ENCODE measurements at regions not wholly inside any gene's neighbourhood (a gene's known extent, or its start where the extent isn't known, plus 50 kb on each side); places are given as distances from the start of the nearest gene placed in this dataset.

DNA sequence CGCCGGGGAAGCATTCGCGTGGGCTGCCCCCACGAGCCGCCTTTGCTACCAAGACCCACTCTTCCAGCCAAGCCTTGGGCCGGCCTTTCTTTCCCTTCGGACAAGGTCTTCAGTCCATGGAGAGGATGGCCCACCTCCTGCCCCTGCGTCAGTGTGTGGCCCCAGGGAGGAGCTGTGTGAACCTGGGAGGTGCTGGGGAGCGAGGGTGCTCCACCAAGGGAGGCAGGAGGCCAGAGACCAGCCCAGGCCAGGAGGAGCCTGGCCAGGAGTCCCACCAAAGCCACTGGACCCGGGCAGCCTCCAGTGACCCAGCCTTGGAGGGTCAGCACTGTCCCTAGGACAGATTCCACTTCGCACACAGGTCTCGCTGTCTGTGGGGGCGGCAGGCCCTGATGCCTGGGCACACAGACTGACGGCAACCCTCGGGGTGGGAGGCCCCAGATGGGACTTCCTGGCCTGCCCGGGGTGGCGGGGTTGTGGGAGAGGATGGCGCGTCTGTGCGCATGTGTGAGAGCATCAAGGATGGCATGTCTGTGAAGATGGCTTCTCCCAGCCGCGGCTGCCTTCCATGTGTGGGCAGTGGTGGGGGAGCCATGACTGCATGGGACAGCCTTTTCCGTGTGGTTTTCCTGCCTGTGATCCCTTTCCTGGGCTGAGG lies 113.3 kb upstream of the LPCAT1 start:
- ChIA-PET SMC1A (ENCODE audit: uncharacterized antibody, unreplicated experiment) (no interaction called here), CTCF (no interaction called here), RAD21 (ENCODE audit: unreplicated experiment) (no interaction called here), POLR2A (no interaction called here)
- Histone ChIP-seq H3K27me3 (replicated peaks in 1 of 2; ENCODE audit: control insufficient read depth in 2 of 2, insufficient read depth in 2 of 2, low read length in 1 of 2) (no peaks in the 10 kb centered on the region; a peak in 1 of 4 replicates), H3K4me2 (ENCODE audit: control insufficient read depth, insufficient read depth) (no peak overlapping the region), H3K9ac (ENCODE audit: control insufficient read depth, insufficient read depth, low read length) (no peak overlapping the region), H2AFZ (ENCODE audit: control insufficient read depth, low read depth, low read length) (no peak overlapping the region), H3K27ac (ENCODE audit: control insufficient read depth, insufficient read depth) (no peak overlapping the region), H3K9me3 (replicated peaks; ENCODE audit: control insufficient read depth, insufficient read depth, low read length) (no peaks in the 10 kb centered on the region), H4K20me1 (ENCODE audit: control insufficient read depth, insufficient read depth) (no peaks in the 10 kb centered on the region), H3K36me3 (ENCODE audit: control insufficient read depth in 2 of 2, insufficient read depth in 2 of 2, low read length in 1 of 2) (no peaks in the 10 kb centered on the region), H3K4me1 (ENCODE audit: control insufficient read depth, insufficient read depth, low read length) (peaks cover 5% of the 10 kb centered on the region), H3K79me2 (ENCODE audit: control insufficient read depth, insufficient read depth, low read length) (peaks cover 1% of the 10 kb centered on the region; the same call in 1 of the 2 replicates), H3K4me3 (no peak overlapping the region)
- FAIRE-seq (no peak), DNase-seq (ENCODE audit: low read depth, low spot score) (no peak), ATAC-seq (no peak)
- in situ Hi-C loops (cut with MboI) (no loop called here), intact Hi-C loops (cut with micrococcal nuclease; ENCODE audit: unreplicated experiment) (no loop called here)
- no TSS peak for BruUV-seq (replicated peaks)
- WGBS (ENCODE audit: insufficient coverage, insufficient replicate concordance, low lambda C conversion rate, missing lambda C conversion rate), result 74% methylated on average over 20 of the region's 24 CpGs
- TF ChIP-seq, protein P1, sequence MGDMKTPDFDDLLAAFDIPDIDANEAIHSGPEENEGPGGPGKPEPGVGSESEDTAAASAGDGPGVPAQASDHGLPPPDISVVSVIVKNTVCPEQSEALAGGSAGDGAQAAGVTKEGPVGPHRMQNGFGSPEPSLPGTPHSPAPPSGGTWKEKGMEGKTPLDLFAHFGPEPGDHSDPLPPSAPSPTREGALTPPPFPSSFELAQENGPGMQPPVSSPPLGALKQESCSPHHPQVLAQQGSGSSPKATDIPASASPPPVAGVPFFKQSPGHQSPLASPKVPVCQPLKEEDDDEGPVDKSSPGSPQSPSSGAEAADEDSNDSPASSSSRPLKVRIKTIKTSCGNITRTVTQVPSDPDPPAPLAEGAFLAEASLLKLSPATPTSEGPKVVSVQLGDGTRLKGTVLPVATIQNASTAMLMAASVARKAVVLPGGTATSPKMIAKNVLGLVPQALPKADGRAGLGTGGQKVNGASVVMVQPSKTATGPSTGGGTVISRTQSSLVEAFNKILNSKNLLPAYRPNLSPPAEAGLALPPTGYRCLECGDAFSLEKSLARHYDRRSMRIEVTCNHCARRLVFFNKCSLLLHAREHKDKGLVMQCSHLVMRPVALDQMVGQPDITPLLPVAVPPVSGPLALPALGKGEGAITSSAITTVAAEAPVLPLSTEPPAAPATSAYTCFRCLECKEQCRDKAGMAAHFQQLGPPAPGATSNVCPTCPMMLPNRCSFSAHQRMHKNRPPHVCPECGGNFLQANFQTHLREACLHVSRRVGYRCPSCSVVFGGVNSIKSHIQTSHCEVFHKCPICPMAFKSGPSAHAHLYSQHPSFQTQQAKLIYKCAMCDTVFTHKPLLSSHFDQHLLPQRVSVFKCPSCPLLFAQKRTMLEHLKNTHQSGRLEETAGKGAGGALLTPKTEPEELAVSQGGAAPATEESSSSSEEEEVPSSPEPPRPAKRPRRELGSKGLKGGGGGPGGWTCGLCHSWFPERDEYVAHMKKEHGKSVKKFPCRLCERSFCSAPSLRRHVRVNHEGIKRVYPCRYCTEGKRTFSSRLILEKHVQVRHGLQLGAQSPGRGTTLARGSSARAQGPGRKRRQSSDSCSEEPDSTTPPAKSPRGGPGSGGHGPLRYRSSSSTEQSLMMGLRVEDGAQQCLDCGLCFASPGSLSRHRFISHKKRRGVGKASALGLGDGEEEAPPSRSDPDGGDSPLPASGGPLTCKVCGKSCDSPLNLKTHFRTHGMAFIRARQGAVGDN (IDR thresholded peaks at IDR 0.05), result no peak
- TF ChIP-seq CHD4 (IDR thresholded peaks at IDR 0.05) (no peak), SMAD1 (IDR thresholded peaks at IDR 0.05; ENCODE audit: low read depth, partially characterized antibody) (no peak), EZH2 (IDR thresholded peaks at IDR 0.05; ENCODE audit: borderline replicate concordance, control insufficient read depth, low read depth, low read length) (no peak), ZNF592 (IDR thresholded peaks at IDR 0.05) (no peak), DPF2 (IDR thresholded peaks at IDR 0.05) (no peak), STAT3 (IDR thresholded peaks at IDR 0.05; ENCODE audit: low read depth, low read length) (no peak), KLF5 (IDR thresholded peaks at IDR 0.05; ENCODE audit: partially characterized antibody) (no peak), MYB (IDR thresholded peaks at IDR 0.05; ENCODE audit: borderline replicate concordance, low read depth, low read length) (no peak), BACH1 (IDR thresholded peaks at IDR 0.05; ENCODE audit: borderline replicate concordance) (no peak)
- TF ChIP-seq, protein P2, sequence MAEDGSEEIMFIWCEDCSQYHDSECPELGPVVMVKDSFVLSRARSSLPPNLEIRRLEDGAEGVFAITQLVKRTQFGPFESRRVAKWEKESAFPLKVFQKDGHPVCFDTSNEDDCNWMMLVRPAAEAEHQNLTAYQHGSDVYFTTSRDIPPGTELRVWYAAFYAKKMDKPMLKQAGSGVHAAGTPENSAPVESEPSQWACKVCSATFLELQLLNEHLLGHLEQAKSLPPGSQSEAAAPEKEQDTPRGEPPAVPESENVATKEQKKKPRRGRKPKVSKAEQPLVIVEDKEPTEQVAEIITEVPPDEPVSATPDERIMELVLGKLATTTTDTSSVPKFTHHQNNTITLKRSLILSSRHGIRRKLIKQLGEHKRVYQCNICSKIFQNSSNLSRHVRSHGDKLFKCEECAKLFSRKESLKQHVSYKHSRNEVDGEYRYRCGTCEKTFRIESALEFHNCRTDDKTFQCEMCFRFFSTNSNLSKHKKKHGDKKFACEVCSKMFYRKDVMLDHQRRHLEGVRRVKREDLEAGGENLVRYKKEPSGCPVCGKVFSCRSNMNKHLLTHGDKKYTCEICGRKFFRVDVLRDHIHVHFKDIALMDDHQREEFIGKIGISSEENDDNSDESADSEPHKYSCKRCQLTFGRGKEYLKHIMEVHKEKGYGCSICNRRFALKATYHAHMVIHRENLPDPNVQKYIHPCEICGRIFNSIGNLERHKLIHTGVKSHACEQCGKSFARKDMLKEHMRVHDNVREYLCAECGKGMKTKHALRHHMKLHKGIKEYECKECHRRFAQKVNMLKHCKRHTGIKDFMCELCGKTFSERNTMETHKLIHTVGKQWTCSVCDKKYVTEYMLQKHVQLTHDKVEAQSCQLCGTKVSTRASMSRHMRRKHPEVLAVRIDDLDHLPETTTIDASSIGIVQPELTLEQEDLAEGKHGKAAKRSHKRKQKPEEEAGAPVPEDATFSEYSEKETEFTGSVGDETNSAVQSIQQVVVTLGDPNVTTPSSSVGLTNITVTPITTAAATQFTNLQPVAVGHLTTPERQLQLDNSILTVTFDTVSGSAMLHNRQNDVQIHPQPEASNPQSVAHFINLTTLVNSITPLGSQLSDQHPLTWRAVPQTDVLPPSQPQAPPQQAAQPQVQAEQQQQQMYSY (CRISPR knock-in tag; IDR thresholded peaks at IDR 0.05), result no peak

Data from GM12878 (cell line).